B cell (primary cell): ENCODE measurements at regions not wholly inside any gene's neighbourhood (a gene's known extent, or its start where the extent isn't known, plus 50 kb on each side); places are given as distances from the start of the nearest gene placed in this dataset.

Experiments
- ATAC-seq: fragments of 200-7000 bp; cut with Tn5 transposase; one replicate; pipeline ENCODE4 v1.10.0; 2021; ENCODE audit warnings: low read depth, mild to moderate bottlenecking, moderate number of reproducible peaks, moderate library complexity
- CTCF ChIA-PET: fragments of 350-600 bp; sonication (Branson Sonifier 250); formaldehyde crosslinking; loops from one replicate; lab custom pipeline; 2021; ENCODE audit warnings: antibody characterized with exemption, inconsistent platforms; lab: Charles Lee
- POLR2A ChIA-PET: fragments of 350-600 bp; sonication (Branson Sonifier 250); formaldehyde crosslinking; loops from one replicate; lab custom pipeline; 2021; ENCODE audit warnings: antibody characterized with exemption; lab: Charles Lee
- DNase-seq: peaks from one replicate; pipeline ENCODE4 v3.0.0; 2013
- H2AFZ ChIP-seq: 2 replicates; pipeline ENCODE4 v1.6.1; 2012; ENCODE audit warnings: mild to moderate bottlenecking, low read depth, low read length; ENCODE audit not compliant: insufficient read depth, poor library complexity, severe bottlenecking
- H3K27ac ChIP-seq, 2 donors: 1 replicate in 1 of 2; 2 replicates in 1 of 2; pipeline ENCODE4 v1.5.1; 2012 to 2013; ENCODE audit warnings: low read length in 2 of 2, mild to moderate bottlenecking in 2 of 2, moderate library complexity in 1 of 2
- H3K27me3 ChIP-seq, 4 experiments: fragments of 200-600 bp in 1 of 4; sonication (generic) in 1 of 4; replicated peaks in 1 of 4; 1 replicate in 2 of 4; 2 replicates in 2 of 4; pipeline versions ENCODE4 v1.6.1 to v1.7.0; 2013 to 2016; ENCODE audit warnings: low read length in 3 of 4, mild to moderate bottlenecking in 2 of 4, mixed read lengths in 1 of 4, moderate library complexity in 1 of 4; ENCODE audit not compliant: insufficient read depth in 4 of 4, control insufficient read depth in 3 of 4; ENCODE audit errors: control extremely low read depth in 1 of 4
- H3K36me3 ChIP-seq, 2 experiments: replicated peaks in 1 of 2; 1 replicate in 1 of 2; 2 replicates in 1 of 2; pipeline versions ENCODE4 v1.6.1 to v1.7.1; 2013; ENCODE audit warnings: low read length in 1 of 2; ENCODE audit not compliant: insufficient read depth in 2 of 2, control insufficient read depth in 1 of 2; ENCODE audit errors: control extremely low read depth in 1 of 2, extremely low read depth in 1 of 2
- H3K4me1 ChIP-seq, 2 donors: fragments of 200-600 bp in 1 of 2; sonication (generic) in 1 of 2; 1 replicate in 1 of 2; 2 replicates in 1 of 2; pipeline versions ENCODE4 v1.5.1 to v1.6.1; 2013 to 2017; ENCODE audit warnings: low read length in 2 of 2; ENCODE audit not compliant: control insufficient read depth in 2 of 2, insufficient read depth in 2 of 2
- H3K4me2 ChIP-seq: replicated peaks from 2 replicates; pipeline ENCODE3; 2012; ENCODE audit warnings: mild to moderate bottlenecking, low read depth, low read length; ENCODE audit not compliant: poor library complexity, severe bottlenecking
- H3K4me3 ChIP-seq, 5 experiments: fragments of 200-600 bp in 1 of 5; sonication (generic) in 1 of 5; 1 replicate in 3 of 5; 2 replicates in 2 of 5; pipeline versions ENCODE4 v1.5.1 to v1.7.0; 2011 to 2016; ENCODE audit warnings: low read length in 4 of 5, mild to moderate bottlenecking in 4 of 5, low read depth in 2 of 5, control low read depth in 1 of 5, moderate library complexity in 1 of 5; ENCODE audit not compliant: insufficient read depth in 1 of 5; ENCODE audit errors: control extremely low read depth in 1 of 5, extremely low read depth in 1 of 5
- H3K79me2 ChIP-seq: fragments of 200-600 bp; sonication (generic); one replicate; pipeline ENCODE4 v1.6.0; 2016; ENCODE audit warnings: low read length; ENCODE audit not compliant: control insufficient read depth, insufficient read depth
- H3K9ac ChIP-seq: fragments of 200-600 bp; sonication (generic); 2 replicates; pipeline ENCODE4 v1.6.1; 2017; ENCODE audit warnings: mild to moderate bottlenecking, low read length, moderate library complexity
- H3K9me3 ChIP-seq, 3 donors: one replicate each; pipeline versions ENCODE4 v1.6.1 to v1.7.1; 2013; ENCODE audit warnings: low read length in 2 of 3; ENCODE audit not compliant: control insufficient read depth in 2 of 3, insufficient read depth in 1 of 3; ENCODE audit errors: control extremely low read depth in 1 of 3
- H4K20me1 ChIP-seq: 2 replicates; pipeline ENCODE4 v1.6.0; 2012; ENCODE audit warnings: mild to moderate bottlenecking, low read length; ENCODE audit not compliant: insufficient read depth, control insufficient read depth, poor library complexity, severe bottlenecking
- H3K27ac Mint-ChIP-seq: one replicate; pipeline ENCODE4 v1.8.0; 2021; ENCODE audit warnings: mixed read lengths
- H3K27me3 Mint-ChIP-seq: one replicate; pipeline ENCODE4 v1.8.0; 2021; ENCODE audit warnings: mixed read lengths
- H3K4me1 Mint-ChIP-seq: one replicate; pipeline ENCODE4 v1.8.0; 2021; ENCODE audit warnings: mixed read lengths
- H3K4me3 Mint-ChIP-seq: one replicate; pipeline ENCODE4 v1.8.0; 2021; ENCODE audit warnings: mixed read lengths
- H3K9me3 Mint-ChIP-seq: one replicate; pipeline ENCODE4 v1.8.0; 2022; ENCODE audit warnings: mixed read lengths; ENCODE audit not compliant: insufficient read depth
- CTCF ChIP-seq: fragments of 200-600 bp; IDR thresholded peaks from one replicate; pipeline ENCODE4 v1.8.0; 2022; ENCODE audit warnings: antibody characterized with exemption, mild to moderate bottlenecking
- EZH2 ChIP-seq: IDR thresholded peaks from 2 replicates; pipeline ENCODE4 v1.6.1; 2012; ENCODE audit warnings: borderline replicate concordance, low read depth, mild to moderate bottlenecking, moderate library complexity, low read length; ENCODE audit not compliant: insufficient read depth, poor library complexity, severe bottlenecking
- WGBS: methylation state at CpG from one replicate; pipeline ENCODE4 v1.1.5; 2013; ENCODE audit warnings: missing lambda C conversion rate; ENCODE audit not compliant: insufficient coverage; 5-methylcytosine and 5-hydroxymethylcytosine counted together
- intact Hi-C: fragments of 100-400 bp; cut with micrococcal nuclease; formaldehyde crosslinking; loops from one replicate; pipeline ENCODE4 v1.10.0; 2022

GRCh38 chr19:30711296-30711695 is 339.1 kb downstream of the ZNF536 start:
- H3K27me3 Mint-ChIP-seq: peaks cover 3% of the 10 kb centered on the region
- Histone ChIP-seq H4K20me1 (no peaks in the 10 kb centered on the region), H3K9me3 (peaks cover 0 to 4% (median 0%) of the 10 kb centered on the region in 3 donors), H3K36me3 (no peaks in the 10 kb centered on the region), H3K27me3 (no peaks in the 10 kb centered on the region), H3K4me1 (no peaks in the 10 kb centered on the region), H3K4me2 (no peak overlapping the region), H3K27ac (no peak overlapping the region), H3K9ac (no peak overlapping the region), H2AFZ (no peak overlapping the region), H3K79me2 (no peaks in the 10 kb centered on the region), H3K4me3 (no peak overlapping the region)
- no peak for DNase-seq
- H3K27ac Mint-ChIP-seq: no peak overlapping the region
- no peaks in the 10 kb centered on the region for H3K9me3 Mint-ChIP-seq
- TF ChIP-seq EZH2 (no peak), CTCF (no peak)
- CTCF ChIA-PET: no interaction called here
- 83% methylated on average over 14 of the region's 17 CpGs for WGBS
- no peak overlapping the region for H3K4me3 Mint-ChIP-seq
- POLR2A ChIA-PET: no interaction called here
- intact Hi-C loops: no loop called here
- H3K4me1 Mint-ChIP-seq: no peaks in the 10 kb centered on the region
- no peak for ATAC-seq

- DNase-seq (no peak), ATAC-seq (no peak)
- no peak overlapping the region for H3K27ac ChIP-seq
- TF ChIP-seq EZH2 (no peak), CTCF (no peak)
- H3K4me1 ChIP-seq: no peaks in the 10 kb centered on the region
- H3K9me3 Mint-ChIP-seq: no peaks in the 10 kb centered on the region
- intact Hi-C loops: no loop called here
- H3K27ac Mint-ChIP-seq: no peak overlapping the region
- peaks cover 3% of the 10 kb centered on the region for H3K27me3 Mint-ChIP-seq
- no peak overlapping the region for H3K4me3 ChIP-seq
- H3K9ac ChIP-seq: no peak overlapping the region
- WGBS: 83% methylated on average over 9 of the region's 12 CpGs
- no peaks in the 10 kb centered on the region for H3K4me1 Mint-ChIP-seq
- POLR2A ChIA-PET: no interaction called here
- H2AFZ ChIP-seq: no peak overlapping the region
- no peaks in the 10 kb centered on the region for H3K36me3 ChIP-seq
- H4K20me1 ChIP-seq: no peaks in the 10 kb centered on the region
- H3K4me3 Mint-ChIP-seq: no peak overlapping the region
- H3K27me3 ChIP-seq: no peaks in the 10 kb centered on the region
- no peaks in the 10 kb centered on the region for H3K79me2 ChIP-seq
- H3K4me2 ChIP-seq: no peak overlapping the region
- CTCF ChIA-PET: no interaction called here
- H3K9me3 ChIP-seq: peaks cover 0 to 4% (median 0%) of the 10 kb centered on the region in 3 donors
Measured at GRCh38 chr19:30710721-30711120, 338.5 kb downstream of the ZNF536 start.
